Smooth muscle cell (in vitro differentiated cells): ENCODE measurements at regions not wholly inside any gene's neighbourhood (a gene's known extent, or its start where the extent isn't known, plus 50 kb on each side); places are given as distances from the start of the nearest gene placed in this dataset.

Source experiments
- DNase-seq: peaks from one replicate; lab custom pipeline; 2025; ENCODE audit not compliant: unreplicated experiment; lab: John Stamatoyannopoulos, UW
- H2AFZ ChIP-seq: fragments of 200-600 bp; sonication (generic); 2 replicates; pipeline ENCODE4 v1.6.0; 2016; ENCODE audit warnings: antibody characterized with exemption, low read depth, mild to moderate bottlenecking
- H3F3A ChIP-seq: fragments of 200-600 bp; sonication (generic); 2 replicates; pipeline ENCODE4 v1.6.0; 2017; ENCODE audit warnings: antibody characterized with exemption, low read depth
- H3K27ac ChIP-seq: fragments of 200-600 bp; sonication (generic); 2 replicates; pipeline ENCODE4 v1.5.1; 2016; ENCODE audit warnings: low read depth, mild to moderate bottlenecking
- H3K27me3 ChIP-seq: fragments of 200-600 bp; sonication (generic); 2 replicates; pipeline ENCODE4 v1.6.1; 2016; ENCODE audit warnings: low read depth, mild to moderate bottlenecking
- H3K36me3 ChIP-seq: fragments of 200-600 bp; sonication (generic); 2 replicates; pipeline ENCODE4 v1.5.1; 2016; ENCODE audit warnings: low read depth
- H3K4me1 ChIP-seq: fragments of 200-600 bp; sonication (generic); 2 replicates; pipeline ENCODE4 v1.5.1; 2016; ENCODE audit warnings: low read depth
- H3K4me2 ChIP-seq: fragments of 200-600 bp; sonication (generic); 2 replicates; pipeline ENCODE4 v1.6.0; 2016; ENCODE audit warnings: mild to moderate bottlenecking
- H3K4me3 ChIP-seq: fragments of 200-600 bp; sonication (generic); 2 replicates; pipeline ENCODE4 v1.5.1; 2016; ENCODE audit warnings: mild to moderate bottlenecking
- H3K79me2 ChIP-seq: fragments of 200-600 bp; sonication (generic); 2 replicates; pipeline ENCODE4 v1.6.0; 2016; ENCODE audit warnings: low read depth, mild to moderate bottlenecking
- H3K9ac ChIP-seq: fragments of 200-600 bp; sonication (generic); 2 replicates; pipeline ENCODE4 v1.6.0; 2016; ENCODE audit warnings: low read depth
- H3K9me3 ChIP-seq: fragments of 200-600 bp; sonication (generic); replicated peaks from 2 replicates; pipeline ENCODE4 v1.5.1; 2016; ENCODE audit warnings: low read depth
- H4K20me1 ChIP-seq: fragments of 200-600 bp; sonication (generic); 2 replicates; pipeline ENCODE4 v1.6.0; 2016; ENCODE audit warnings: low read depth
- WGBS: methylation state at CpG from one replicate; pipeline ENCODE4 v1.1.7; 2016; ENCODE audit warnings: low lambda C conversion rate; 5-methylcytosine and 5-hydroxymethylcytosine counted together
- TF ChIP-seq, protein P1 (sequence below): fragments of 200-600 bp; sonication (generic); IDR thresholded peaks from 2 replicates; pipeline ENCODE4 v1.5.1; 2017; ENCODE audit warnings: borderline replicate concordance, mild to moderate bottlenecking, antibody characterized with exemption; ENCODE audit not compliant: insufficient read depth, poor library complexity, severe bottlenecking

DNA sequence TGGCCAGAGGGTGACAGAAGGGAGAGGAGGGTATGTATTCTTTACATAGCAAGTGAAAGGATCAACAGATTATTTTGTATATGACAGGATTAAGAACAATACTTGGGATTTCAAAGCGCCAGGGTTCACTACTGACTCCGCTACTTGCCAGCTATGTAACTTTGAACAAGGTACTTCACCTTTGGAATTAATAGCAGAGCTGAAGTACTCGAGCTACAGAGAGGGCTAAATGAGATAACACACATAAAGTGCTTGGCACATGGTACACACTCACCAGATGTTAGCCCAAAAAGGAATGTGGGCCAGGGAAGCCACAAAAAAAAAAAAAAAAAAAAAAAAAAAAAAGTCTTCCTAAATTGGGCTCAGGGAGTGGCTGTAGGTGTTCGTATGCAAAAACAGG lies 408.4 kb downstream of the BUD13 start:
- TF ChIP-seq, protein P1, sequence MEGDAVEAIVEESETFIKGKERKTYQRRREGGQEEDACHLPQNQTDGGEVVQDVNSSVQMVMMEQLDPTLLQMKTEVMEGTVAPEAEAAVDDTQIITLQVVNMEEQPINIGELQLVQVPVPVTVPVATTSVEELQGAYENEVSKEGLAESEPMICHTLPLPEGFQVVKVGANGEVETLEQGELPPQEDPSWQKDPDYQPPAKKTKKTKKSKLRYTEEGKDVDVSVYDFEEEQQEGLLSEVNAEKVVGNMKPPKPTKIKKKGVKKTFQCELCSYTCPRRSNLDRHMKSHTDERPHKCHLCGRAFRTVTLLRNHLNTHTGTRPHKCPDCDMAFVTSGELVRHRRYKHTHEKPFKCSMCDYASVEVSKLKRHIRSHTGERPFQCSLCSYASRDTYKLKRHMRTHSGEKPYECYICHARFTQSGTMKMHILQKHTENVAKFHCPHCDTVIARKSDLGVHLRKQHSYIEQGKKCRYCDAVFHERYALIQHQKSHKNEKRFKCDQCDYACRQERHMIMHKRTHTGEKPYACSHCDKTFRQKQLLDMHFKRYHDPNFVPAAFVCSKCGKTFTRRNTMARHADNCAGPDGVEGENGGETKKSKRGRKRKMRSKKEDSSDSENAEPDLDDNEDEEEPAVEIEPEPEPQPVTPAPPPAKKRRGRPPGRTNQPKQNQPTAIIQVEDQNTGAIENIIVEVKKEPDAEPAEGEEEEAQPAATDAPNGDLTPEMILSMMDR = no peak
- peaks cover 6% of the 10 kb centered on the region for H3K4me1 ChIP-seq
- no peaks in the 10 kb centered on the region for H4K20me1 ChIP-seq
- H3K9me3 ChIP-seq = no peaks in the 10 kb centered on the region
- H3K27me3 ChIP-seq = peaks cover 23% of the 10 kb centered on the region
- H3K27ac ChIP-seq = no peak overlapping the region
- no peaks in the 10 kb centered on the region for H3K79me2 ChIP-seq
- H3K9ac ChIP-seq = no peak overlapping the region
- no peak for DNase-seq
- no peak overlapping the region for H3K4me2 ChIP-seq
- no peak overlapping the region for H2AFZ ChIP-seq
- WGBS = 86% methylated on average over 4 of the region's 4 CpGs
- H3K36me3 ChIP-seq = no peaks in the 10 kb centered on the region
- H3K4me3 ChIP-seq = no peak overlapping the region
- H3F3A ChIP-seq = no peaks in the 10 kb centered on the region

GRCh38 chr11:116360221-116360941 lies 412.4 kb downstream of the BUD13 start:
- no peak overlapping the region for H2AFZ ChIP-seq
- TF ChIP-seq, protein P1 = no peak
- no peaks in the 10 kb centered on the region for H3F3A ChIP-seq
- no peak for DNase-seq
- peaks cover 23% of the 10 kb centered on the region for H3K27me3 ChIP-seq
- no peaks in the 10 kb centered on the region for H3K36me3 ChIP-seq
- H3K4me1 ChIP-seq = peaks cover 6% of the 10 kb centered on the region
- H3K4me2 ChIP-seq = no peak overlapping the region
- H3K9me3 ChIP-seq = no peaks in the 10 kb centered on the region
- no peak overlapping the region for H3K4me3 ChIP-seq
- H3K9ac ChIP-seq = no peak overlapping the region
- H4K20me1 ChIP-seq = no peaks in the 10 kb centered on the region
- no peaks in the 10 kb centered on the region for H3K79me2 ChIP-seq
- H3K27ac ChIP-seq = no peak overlapping the region
- 88% methylated on average over 11 of the region's 11 CpGs for WGBS

DNA sequence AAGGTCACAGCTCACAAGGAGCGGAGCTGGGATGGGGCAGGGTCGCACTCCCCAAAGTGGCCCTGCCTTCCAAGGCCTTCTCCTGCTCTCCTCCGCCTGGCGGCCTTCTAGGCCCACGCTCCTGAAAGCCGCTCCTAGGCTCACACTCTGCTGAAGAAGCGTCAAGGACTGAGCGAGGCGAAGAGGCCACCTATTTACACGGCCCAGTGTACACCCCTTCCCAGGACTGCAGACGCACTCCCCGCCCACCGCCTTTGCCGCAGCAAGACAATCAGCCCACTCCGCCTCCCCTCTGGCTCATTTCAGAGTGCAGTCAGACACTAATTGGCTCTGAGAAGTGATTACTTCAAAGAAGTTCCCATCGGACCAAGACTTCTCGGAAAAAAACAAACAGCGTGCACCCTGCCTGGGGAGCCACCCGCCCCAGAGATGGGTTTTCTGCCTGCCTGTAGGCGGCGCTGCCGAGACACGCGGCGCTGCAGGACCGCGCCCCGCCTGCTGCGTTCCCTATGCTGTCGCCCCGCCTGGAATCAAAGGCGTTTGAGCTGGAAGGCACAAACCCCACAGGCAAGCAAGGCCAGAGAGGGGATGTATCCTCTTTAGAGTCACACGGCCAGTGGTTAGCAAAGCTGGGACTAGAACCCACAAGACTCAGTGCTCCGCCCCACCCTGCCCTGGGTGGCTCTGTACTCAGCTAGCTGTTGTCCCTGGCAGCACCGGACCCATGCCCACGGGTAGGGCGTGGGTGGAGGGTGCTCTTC lies 414.8 kb downstream of the BUD13 start:
- H3K9ac ChIP-seq = no peak overlapping the region
- no peak overlapping the region for H3K4me2 ChIP-seq
- WGBS = 47% methylated on average over 37 of the region's 37 CpGs
- H2AFZ ChIP-seq = no peak overlapping the region
- peaks cover 20% of the 10 kb centered on the region for H3K27me3 ChIP-seq
- TF ChIP-seq, protein P1 = peak; percentile 64
- H3K4me1 ChIP-seq = peaks cover 6% of the 10 kb centered on the region
- no peaks in the 10 kb centered on the region for H3K9me3 ChIP-seq
- no peaks in the 10 kb centered on the region for H3F3A ChIP-seq
- H3K36me3 ChIP-seq = no peaks in the 10 kb centered on the region
- no peaks in the 10 kb centered on the region for H4K20me1 ChIP-seq
- no peak overlapping the region for H3K4me3 ChIP-seq
- no peaks in the 10 kb centered on the region for H3K79me2 ChIP-seq
- DNase-seq = no peak
- no peak overlapping the region for H3K27ac ChIP-seq
